OCI-LY3 (cell line): ENCODE measurements at regions not wholly inside any gene's neighbourhood (a gene's known extent, or its start where the extent isn't known, plus 50 kb on each side); places are given as distances from the start of the nearest gene placed in this dataset.

Source experiments
- CTCF ChIP-seq: fragments of 200-600, 300-600 bp; sonication (generic); IDR thresholded peaks from 2 replicates; pipeline ENCODE4 v1.5.1; 2014; ENCODE audit warnings: antibody characterized with exemption, low read length, low read depth
- EZH2phosphoT487 ChIP-seq: fragments of 200-600 bp; shearing (Covaris generic); IDR thresholded peaks from 2 replicates; pipeline ENCODE4 v1.6.1; 2018; ENCODE audit warnings: antibody characterized with exemption, mixed run types, low read depth

GRCh38 chr1:68725001-68725752 is 228.3 kb upstream of the DEPDC1 start:
- TF ChIP-seq CTCF (no peak), EZH2phosphoT487 (no peak)
